ENCODE measurements at regions not wholly inside any gene's neighbourhood (a gene's known extent, or its start where the extent isn't known, plus 50 kb on each side); places are given as distances from the start of the nearest gene placed in this dataset.

GRCh38 chr4:67091673-67092072 is 453.6 kb downstream of the CENPC start:
- no peaks in the 10 kb centered on the region for H3K4me1 ChIP-seq
- H3K27me3 ChIP-seq = no peaks in the 10 kb centered on the region
- no peaks in the 10 kb centered on the region for H3K36me3 ChIP-seq
- H3K4me3 ChIP-seq = no peak overlapping the region
- no peak overlapping the region for H3K27ac ChIP-seq
- H3K9me3 ChIP-seq = no peaks in the 10 kb centered on the region
- TF ChIP-seq CTCF (IDR thresholded peaks at IDR 0.05) (no peak), POLR2A (IDR thresholded peaks at IDR 0.05) (no peak)
- DNase-seq = no peak

GRCh38 chr4:67087897-67088296 is 457.4 kb downstream of the CENPC start:
- no peak overlapping the region for H3K4me3 ChIP-seq
- no peaks in the 10 kb centered on the region for H3K4me1 ChIP-seq
- H3K27ac ChIP-seq = no peak overlapping the region
- TF ChIP-seq CTCF (IDR thresholded peaks at IDR 0.05) (peak in 5 of 6 experiments; percentile 12 to 52 (median 44)), POLR2A (IDR thresholded peaks at IDR 0.05) (no peak)
- H3K9me3 ChIP-seq = no peaks in the 10 kb centered on the region
- H3K27me3 ChIP-seq = no peaks in the 10 kb centered on the region
- no peaks in the 10 kb centered on the region for H3K36me3 ChIP-seq
- peak in 1 of 3 donors; percentile 58 for DNase-seq

- Histone ChIP-seq H3K27ac (no peak overlapping the region), H3K4me3 (no peak overlapping the region), H3K27me3 (no peaks in the 10 kb centered on the region), H3K36me3 (no peaks in the 10 kb centered on the region), H3K9me3 (no peaks in the 10 kb centered on the region), H3K4me1 (no peaks in the 10 kb centered on the region)
- TF ChIP-seq POLR2A (IDR thresholded peaks at IDR 0.05) (no peak), CTCF (IDR thresholded peaks at IDR 0.05) (no peak)
- no peak for DNase-seq
Measured at GRCh38 chr4:67084783-67085182, 460.5 kb downstream of the CENPC start.

GRCh38 chr4:67083496-67083895 is 461.8 kb downstream of the CENPC start:
- Histone ChIP-seq H3K9me3 (no peaks in the 10 kb centered on the region), H3K27me3 (no peaks in the 10 kb centered on the region), H3K36me3 (no peaks in the 10 kb centered on the region), H3K4me1 (no peaks in the 10 kb centered on the region), H3K27ac (no peak overlapping the region), H3K4me3 (no peak overlapping the region)
- DNase-seq = no peak
- TF ChIP-seq CTCF (IDR thresholded peaks at IDR 0.05) = no peak
- TF ChIP-seq POLR2A (IDR thresholded peaks at IDR 0.05) = no peak

- no peak for DNase-seq
- Histone ChIP-seq H3K27me3 (no peaks in the 10 kb centered on the region), H3K36me3 (no peaks in the 10 kb centered on the region), H3K9me3 (no peaks in the 10 kb centered on the region), H3K4me3 (no peak overlapping the region), H3K4me1 (no peaks in the 10 kb centered on the region), H3K27ac (no peak overlapping the region)
- no peak for TF ChIP-seq POLR2A (IDR thresholded peaks at IDR 0.05)
- no peak for TF ChIP-seq CTCF (IDR thresholded peaks at IDR 0.05)
Measured at GRCh38 chr4:67082746-67083145, 462.6 kb downstream of the CENPC start.

GRCh38 chr4:67080046-67080557 is 465.2 kb downstream of the CENPC start:
- DNase-seq = no peak
- H3K4me1 ChIP-seq = no peaks in the 10 kb centered on the region
- H3K9me3 ChIP-seq = no peaks in the 10 kb centered on the region
- TF ChIP-seq POLR2A (IDR thresholded peaks at IDR 0.05) = no peak
- TF ChIP-seq CTCF (IDR thresholded peaks at IDR 0.05) = no peak
- H3K4me3 ChIP-seq = no peak overlapping the region
- H3K27me3 ChIP-seq = no peaks in the 10 kb centered on the region
- no peak overlapping the region for H3K27ac ChIP-seq
- no peaks in the 10 kb centered on the region for H3K36me3 ChIP-seq
